RKO (cell line): ENCODE measurements at regions not wholly inside any gene's neighbourhood (a gene's known extent, or its start where the extent isn't known, plus 50 kb on each side); places are given as distances from the start of the nearest gene placed in this dataset.
"Not testable (repeated sequence)": the region's sequence is repeated elsewhere in the genome, so short reads cannot be mapped to it uniquely, and the experiment has no call there.

Experiments used
- DNase-seq: peaks from one replicate; pipeline ENCODE4 v3.0.0-alpha.2; 2016; ENCODE audit warnings: low spot score

DNA sequence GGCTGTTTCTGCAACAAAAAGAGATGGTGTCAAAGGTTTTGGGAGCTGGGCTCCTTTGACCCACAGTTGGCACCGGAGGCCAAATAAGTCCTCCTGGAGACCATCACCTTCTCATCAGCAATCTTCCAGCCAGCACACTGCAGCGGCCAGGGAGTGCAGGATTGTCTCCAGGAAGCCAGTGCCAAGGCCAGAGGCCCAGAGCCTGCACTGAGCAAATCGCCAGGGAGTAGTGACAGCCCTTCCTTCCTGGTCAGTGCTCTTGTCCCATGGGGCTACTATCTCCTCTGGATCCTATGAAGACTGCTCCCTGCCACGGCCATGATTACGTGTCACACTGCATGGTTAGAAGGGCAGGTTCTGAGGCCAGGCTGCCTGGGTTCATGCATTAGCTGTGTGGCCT is 134.3 kb upstream of the CRHR1 start:
- no peak for DNase-seq

DNA sequence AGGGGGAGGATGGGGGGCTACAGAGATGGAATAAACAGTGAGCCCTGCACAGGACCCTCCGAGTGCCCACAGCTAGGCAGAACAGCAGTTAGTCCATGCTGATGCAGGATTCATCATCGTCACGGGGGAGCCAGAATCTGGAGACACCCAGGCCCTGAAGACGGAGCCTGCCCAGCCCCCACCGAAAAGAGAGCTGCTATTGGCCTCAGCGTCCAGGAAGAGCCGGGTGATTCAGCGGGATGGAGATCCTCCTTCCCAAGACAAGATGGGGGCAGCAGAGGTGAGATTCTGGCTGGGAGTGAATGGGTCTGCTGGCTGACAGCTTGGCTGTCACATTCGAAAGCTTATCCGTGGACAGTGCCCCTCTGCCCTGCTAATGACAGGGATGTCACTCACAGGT is 133.6 kb upstream of the CRHR1 start:
- DNase-seq = no peak

DNA sequence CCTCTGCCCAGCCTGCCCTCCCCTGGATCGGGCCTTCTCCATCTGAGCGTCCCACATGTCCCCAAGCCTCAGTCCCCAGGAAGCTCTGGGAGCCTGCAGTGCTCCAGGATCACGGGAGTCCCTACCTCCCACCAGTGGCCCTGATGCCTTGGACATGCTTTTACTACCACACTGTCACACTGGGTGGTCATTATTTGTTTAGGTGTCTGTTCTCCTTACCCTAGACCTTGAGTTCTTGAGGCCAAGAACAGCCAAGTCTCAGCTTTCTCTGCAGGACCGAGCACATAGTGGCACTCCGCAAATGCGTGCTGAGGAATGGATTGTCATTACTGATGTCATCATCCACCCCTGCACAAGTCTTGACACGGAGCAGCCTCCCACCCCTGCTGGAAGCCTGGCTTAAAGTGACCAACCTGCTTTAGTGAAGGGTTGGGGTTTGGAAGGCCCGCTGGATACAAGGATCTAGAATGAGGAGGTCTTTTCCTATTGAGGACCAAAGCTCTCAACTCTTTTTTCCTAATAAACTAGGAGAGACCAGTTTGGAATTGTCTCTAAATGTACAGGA is 132.9 kb upstream of the CRHR1 start:
- DNase-seq = no peak

DNA sequence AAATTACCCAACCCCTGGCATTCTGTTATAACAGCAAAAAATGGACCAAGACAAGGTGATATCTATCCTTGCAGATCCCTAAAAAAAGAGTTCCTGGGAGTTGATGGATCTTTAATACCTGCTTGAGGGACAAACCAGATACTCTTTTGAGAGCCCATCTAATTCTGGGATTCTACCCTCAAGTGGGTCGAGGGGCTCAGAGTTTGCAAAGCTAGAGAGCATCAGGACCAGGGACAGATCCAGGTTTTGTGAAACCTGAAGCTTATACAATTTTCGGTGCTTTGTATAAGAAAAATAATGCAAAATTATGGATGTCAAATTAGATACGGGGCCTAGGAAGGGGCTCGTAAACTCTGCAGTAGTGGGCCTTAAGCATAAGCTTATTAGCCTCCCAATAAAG is 130.5 kb upstream of the CRHR1 start:
- no peak for DNase-seq

DNA sequence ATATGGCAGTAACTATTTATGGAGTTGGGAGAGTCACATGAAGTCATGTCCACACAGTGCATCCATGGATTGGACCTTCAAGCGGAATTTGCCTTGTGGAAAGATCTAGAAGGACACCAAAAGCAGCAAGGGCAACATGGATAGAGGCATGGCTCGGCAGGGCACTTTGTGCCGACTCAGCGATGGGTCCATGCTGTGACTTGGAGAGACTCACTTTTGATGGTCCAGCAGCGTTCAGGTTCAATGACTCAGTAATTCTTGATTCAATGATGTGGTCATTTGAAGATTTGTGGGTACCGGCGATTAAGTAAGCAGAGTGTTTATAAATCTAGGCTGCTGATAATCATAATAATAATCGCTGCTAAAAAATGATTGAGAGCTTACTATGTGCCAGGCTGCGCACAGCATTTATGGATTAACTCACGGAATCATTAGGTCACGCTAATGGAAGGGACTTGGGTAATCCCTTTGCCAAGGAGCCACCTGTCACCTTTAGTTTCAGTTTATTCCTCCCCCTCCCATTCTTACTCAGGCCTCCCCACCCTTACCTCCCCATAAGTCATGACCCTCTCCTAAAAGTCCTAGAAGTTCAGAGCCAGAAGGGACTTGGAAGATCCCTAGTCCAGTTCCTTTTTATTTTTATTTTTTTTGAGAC is 127.5 kb upstream of the CRHR1 start:
- DNase-seq = no peak

DNA sequence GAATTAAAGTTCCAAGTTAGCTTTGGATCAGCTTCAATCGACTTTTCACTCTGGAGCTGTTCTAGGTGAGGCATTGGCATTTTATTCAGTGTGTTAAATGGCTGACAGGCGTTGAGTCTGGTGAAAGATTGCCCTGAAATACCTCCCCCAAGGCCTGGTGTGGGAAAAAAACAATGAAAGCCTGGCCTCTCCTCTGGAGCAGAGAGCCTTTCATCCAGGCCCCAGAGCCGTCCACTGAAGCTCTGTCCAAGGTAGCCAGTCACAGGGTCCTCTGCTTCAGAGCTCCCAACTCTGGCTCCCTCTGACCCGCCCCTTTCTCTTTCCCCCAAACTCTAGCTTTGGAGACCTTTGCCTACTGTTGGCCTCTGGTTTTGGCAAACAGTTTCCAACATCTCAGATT is 123.6 kb upstream of the CRHR1 start:
- no peak for DNase-seq

DNA sequence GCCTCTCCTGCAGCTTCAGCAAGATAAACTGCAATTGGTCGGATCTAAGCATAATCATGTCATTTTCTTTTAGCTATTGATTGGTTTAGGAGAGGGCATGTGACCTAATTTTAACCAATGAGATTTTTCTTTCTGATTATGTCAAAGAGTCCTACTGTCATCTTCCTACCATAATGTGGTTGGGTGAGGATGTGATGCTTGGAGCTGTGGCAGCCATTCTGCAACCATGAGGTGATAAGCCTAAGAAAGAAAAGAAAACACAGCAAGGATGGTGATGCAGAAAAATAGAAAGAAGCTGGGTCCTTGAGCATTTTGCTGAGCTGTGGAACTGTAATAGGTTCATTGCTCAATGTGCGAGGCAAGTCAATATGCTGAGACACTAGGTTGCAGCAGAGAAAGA is 121.7 kb upstream of the CRHR1 start:
- DNase-seq = no peak

DNA sequence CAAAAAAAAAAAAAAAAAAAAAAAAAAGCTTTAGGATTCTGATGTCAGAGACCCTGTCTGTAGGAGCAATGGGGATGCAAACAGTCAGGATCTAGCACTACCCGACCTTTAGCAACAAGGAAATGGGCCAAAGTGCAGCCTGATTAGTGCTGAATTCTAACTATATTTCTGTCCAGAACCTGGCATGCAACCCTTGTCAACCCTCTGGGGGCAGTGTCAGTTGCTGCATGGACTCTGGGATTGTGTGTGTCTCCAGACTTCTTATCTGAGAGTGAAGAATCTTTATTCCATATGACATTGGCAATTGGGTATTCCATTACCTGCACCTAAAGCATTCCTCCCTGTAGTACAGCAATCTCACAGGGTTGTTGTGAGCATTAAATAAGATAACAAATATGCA is 120.3 kb upstream of the CRHR1 start:
- no peak for DNase-seq

DNA sequence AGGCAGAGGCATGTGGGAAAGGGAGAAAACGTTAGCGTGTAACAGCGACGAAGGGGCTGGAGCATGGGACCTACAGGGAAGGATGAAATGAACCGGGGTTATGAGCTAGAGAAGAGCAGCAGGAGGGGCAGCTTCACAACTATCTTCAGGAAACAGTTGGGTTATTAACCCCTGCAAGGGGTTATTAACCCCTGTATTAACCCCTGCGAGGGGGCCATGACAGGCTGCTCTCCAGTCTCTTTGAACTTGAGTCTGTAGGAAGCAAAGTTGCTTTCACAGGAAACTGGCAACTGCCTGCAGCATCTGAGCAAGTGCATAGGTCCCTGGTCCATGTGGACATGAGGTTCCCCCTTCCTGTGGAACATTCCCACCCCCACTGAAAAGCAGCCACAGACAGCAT is 119.2 kb upstream of the CRHR1 start:
- DNase-seq = no peak

DNA sequence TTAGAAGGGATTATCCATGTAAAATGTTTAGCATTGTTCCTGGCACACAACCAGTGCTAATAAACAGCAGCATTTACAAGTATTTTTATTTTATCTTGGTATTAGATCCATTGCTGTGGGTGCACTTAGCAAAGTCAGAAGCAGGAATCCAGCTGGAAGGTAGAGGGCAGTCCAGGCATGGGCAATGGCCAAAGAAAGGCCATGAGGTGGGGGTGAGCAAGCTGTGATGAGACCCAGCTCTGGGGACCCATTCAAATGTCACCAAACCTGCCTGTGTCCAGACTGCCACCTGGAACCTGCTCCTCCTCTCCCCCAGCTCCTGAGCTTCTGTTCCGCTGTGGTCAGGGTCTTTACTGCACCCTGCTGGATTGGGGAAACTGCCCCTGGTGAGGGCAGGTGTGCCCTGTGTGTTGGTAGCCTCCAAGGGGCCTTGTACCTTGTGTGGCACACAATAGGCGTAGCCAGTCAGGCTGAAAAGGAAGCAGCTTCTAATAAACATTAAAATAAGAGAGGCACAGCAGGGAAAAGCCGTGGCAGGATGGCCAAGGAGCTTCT is 118.0 kb upstream of the CRHR1 start:
- no peak for DNase-seq

DNA sequence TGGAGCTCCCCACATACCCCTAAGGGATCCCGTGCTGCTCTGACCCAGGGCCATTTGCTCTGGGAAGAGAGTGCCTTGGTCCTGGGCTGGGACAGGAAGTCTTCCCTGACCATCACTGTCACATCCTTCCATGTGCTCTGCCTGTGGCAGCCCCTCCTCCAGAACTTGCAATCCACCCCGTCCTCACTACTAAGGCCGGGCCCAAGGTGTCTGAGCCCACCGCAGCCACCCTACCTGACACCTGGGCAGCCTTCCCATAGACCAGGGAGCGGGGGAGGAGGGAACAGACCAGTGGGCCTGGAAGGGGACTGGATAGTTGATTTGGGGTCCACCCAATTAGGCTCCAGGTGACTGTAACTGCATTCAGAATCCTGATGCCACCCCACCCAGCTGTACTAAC is 117.5 kb upstream of the CRHR1 start:
- DNase-seq = no peak

DNA sequence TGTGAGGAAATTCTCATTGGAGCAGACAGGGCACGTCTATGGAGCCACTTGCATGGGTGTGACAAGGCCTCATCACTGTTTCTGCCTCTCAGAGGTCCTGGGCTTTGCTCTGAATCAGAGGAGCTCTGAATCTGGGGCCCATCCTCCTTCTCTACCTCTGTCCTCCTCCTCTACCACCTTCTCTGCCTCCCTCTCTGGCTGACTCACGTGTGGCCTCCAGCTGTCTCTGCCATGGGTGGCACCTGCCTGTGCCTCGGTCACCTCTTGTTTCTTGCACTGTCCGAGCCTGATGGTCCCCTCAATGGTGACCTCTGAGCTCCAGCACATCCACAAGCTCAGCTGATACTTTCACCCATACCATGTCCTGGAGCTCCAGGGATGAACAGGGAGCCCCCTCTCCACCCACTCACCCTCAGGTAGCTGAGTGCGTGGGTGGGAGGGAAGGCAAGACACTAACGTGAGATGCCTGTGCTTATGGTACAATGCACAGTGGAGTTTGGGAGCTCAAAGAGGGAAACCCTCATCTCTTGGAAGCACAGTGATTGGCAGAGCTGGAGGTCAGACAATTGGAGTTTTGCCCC is 116.4 kb upstream of the CRHR1 start:
- DNase-seq = no peak

DNA sequence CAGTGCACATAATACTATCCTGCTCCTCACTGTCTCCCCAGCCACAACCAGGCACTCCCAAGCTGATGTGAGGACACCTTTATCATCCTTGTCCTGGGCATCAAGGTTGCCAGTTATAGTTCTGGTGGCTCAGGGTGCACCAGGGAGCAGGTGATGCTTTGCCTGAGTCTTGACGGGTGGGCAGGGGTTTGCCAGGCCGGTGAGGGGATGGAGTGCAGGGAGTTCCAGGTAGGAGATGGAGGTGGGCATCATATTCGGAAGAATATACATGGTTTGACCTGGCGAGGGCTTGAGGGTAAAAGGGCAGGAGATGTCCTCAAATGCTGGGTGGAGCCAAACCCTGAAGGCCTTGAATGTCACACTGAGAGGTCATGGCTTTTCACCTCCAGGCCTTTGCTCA is 115.8 kb upstream of the CRHR1 start:
- no peak for DNase-seq

DNA sequence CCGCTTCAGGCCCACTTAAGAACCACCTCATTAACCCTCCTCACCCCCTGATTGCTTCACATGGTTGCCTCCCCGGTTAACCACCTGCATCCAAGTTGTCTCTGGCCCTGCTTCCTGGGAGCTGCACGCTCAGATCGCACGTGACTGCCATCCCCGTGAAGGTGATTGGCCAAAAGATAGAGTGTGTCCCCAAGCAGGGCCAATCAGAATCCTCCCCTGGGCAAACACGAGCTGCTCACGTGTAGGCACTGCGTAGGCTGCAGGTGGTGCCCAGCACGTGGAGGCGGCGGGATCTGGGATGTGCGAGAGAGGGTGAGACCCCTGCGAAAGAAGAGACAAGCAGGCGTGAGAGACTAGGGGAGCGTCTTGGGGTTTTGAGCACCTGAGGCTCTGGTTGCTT is 111.8 kb upstream of the CRHR1 start:
- no peak for DNase-seq

DNA sequence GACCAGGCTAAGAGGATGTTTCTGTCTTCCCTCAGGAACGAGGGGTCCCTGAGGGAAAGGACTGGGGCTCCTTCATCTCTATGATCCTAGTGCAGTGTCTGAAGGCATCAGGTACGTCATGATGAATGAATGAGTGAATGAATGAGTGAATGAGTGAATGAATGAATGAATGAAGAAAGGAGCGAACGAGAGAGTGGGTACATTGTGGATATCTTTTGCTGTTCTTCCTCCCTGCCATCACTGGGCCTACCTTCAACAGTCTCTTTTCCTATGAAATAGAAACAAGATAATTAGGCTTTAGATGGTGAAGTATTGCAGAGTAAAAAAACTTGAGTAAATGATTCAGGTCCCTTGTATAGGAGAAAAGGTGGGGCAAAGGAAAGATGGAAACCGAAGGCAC is 111.3 kb upstream of the CRHR1 start:
- no peak for DNase-seq

DNA sequence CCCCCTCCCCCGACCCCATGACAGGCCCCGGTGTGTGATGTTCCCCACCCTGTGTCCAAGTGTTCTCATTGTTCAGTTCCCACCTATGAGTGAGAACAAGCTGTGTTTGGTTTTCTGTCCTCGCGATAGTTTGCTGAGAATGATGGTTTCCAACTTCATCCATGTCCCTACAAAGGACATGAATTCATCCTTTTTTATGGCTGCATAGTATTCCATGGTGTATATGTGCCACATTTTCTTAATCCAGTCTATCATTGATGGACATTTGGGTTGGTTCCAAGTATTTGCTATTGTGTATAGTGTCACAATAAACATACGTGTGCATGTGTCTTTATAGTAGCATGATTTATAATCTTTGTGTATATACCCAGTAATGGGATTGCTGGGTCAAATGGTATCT is 110.4 kb upstream of the CRHR1 start:
- DNase-seq = not testable (repeated sequence)

DNA sequence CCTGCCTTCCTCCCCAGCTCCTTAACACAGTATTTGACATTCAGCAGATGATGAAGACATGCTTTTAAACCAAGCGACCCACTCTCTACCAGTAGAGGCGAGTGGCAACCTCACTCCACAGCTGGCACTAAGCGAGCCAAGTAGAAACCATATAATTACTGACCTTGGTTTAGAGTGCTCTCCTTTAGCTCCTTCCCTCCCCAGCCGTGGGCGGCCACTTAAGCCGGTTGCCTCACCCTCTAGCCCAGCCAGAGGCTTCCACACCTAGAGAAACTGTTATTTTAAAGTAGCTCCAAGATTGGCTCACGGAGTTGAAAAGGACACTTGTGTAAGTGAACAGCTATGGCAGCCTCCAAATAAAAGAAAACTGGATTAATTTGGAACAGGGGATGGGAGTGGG is 109.1 kb upstream of the CRHR1 start:
- DNase-seq = no peak

DNA sequence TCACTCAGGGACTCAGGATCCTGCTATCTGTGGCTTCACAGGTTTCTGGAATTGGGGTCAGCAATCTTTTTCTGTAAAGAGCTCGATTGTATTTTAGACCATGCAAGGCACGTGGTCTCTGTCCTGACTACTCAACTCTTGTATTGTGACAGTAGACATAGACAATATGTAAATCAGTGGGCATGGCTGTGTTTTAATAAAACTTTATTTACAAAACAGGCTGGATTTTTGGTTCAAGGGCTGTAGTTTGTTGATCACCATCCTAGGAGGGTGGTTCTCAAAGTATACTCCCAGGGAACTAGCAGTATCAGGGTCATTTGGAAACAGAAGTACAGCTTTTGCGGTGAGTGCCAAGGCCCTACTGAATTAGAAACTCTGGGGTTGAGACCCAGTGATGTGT is 108.2 kb upstream of the CRHR1 start:
- no peak for DNase-seq

DNA sequence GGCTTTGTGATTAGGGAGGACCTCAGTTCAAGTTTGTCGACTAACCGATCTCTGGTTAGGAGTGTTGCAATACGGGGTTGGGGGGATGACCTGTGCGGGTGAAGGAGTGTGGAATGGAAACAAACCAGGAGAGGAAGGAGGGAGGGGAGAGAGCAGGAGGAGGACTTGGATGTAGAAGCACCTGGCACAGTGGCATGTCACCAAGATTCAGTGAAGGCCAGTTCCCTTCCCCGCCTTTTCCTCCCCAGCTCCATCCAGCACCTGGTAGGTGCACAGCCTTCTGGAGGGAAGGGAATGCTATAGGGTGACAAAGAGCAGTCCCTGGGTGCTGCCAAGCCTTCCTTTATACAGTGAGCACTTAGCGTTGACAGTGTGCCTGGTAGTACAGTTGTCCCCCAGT is 107.4 kb upstream of the CRHR1 start:
- no peak for DNase-seq

DNA sequence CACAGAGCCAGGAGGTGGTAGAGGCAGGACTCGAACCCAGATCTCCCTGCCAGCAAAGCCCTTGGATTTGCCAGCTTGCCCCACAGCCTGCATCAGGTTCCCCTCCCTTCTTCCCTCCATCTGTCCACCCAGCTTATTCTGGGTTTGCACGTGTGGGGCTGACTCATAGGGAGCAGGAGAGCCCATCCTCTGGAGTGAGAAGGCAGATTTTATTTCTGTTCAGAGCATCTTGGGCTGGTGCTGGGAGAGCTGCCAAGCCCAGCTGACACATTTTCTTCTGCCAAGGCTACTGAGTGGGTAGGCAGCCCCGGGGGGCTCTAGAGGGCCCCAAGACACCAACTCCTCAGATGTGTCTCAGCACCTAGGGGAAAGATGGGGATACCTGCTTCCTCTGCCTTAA is 106.3 kb upstream of the CRHR1 start:
- DNase-seq = peak; percentile 9

DNA sequence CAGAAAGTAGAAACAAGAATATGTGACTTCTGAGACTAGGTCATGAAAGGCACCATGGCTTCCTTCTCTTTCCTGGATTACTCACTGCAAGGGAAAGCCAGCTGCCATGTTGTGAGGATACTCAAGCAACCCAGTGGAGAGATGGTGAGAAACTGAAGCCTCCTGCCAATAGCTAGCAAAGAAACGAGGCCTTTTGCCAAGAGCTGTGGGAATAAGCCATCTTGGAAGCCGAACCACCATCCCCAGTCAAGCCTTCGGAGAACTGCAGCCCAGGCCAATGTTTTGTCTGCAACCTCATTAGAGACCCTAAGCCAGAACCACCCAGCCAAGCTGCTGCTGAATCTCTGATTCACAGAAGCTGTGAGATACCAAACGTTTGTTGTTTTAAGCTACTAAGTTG is 104.7 kb upstream of the CRHR1 start:
- no peak for DNase-seq

DNA sequence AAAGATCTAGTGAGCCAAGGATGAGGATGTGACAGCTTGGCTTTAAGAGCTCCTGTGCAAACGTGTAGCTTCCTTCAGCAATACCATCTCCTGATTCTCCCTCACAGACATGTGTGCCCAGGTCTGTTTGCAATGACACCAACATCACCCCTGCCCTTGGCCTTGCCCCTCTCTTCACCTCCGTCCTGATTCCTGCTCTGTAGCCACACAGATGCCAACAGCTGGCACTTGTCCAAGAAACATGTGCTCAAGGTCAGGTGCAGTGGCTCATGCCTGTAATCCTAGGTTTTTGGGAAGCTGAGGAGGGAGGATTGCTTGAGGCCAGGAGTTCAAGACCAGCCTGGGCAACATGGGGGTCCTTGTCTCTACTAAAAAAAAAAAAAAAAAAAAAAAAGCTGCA is 103.8 kb upstream of the CRHR1 start:
- no peak for DNase-seq

DNA sequence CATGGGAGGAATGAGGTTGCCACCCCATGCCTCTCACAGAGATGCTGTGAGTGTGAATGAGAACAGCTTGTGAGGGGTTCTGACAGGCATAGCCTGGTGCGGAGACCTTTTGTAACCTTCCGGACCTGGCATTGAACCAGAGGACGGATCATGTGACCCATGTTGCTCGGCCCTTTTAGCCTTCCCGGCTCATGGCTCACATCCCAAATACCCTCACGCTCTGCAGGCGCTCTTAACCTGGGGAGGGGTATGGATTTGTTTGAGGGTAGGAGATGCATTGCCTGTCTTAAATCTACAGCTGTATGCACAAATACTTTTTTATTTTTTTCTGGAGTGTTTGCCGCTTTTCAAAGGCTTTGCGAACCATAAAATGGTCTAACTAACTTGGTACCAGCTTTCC is 102.4 kb upstream of the CRHR1 start:
- no peak for DNase-seq

DNA sequence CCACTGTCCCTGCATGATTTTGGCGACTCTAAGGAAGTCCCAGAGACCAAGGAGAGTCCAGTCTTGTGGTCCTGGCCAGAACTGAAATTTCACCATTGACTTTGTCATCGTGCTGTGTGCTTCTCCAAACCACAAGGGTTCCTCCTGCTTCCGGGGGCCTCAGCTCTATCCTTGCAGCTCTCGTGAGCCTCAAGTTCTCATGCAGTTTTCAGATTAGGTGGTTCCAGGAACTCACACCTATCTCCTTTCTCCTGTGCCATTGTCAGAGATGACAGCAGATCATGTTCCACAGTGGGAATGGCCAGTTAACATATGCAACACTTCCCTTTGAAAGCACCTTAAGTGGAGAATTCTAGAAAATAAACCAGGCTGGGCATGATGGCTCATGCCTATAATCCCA is 97.9 kb upstream of the CRHR1 start:
- no peak for DNase-seq
